Astrocyte (in vitro differentiated cells and primary cell): ENCODE measurements at regions not wholly inside any gene's neighbourhood (a gene's known extent, or its start where the extent isn't known, plus 50 kb on each side); places are given as distances from the start of the nearest gene placed in this dataset.

Experiments
- DNase-seq: peaks from one replicate; pipeline ENCODE4 v3.0.0-alpha.2; 2010; ENCODE audit warnings: low read depth
- FAIRE-seq: peaks from 2 replicates; lab custom pipeline; 2011; peaks lifted over from hg19 to GRCh38; lab: Jason Lieb, UNC
- H2AFZ ChIP-seq: 2 replicates; pipeline ENCODE4 v1.6.0; 2012; ENCODE audit warnings: low read depth, low read length, inconsistent platforms
- H3K27ac ChIP-seq: 2 replicates; pipeline ENCODE4 v1.5.1; 2011; ENCODE audit warnings: low read depth, low read length, inconsistent platforms
- H3K27me3 ChIP-seq: 2 replicates; pipeline ENCODE4 v1.6.0; 2011; ENCODE audit warnings: low read length, inconsistent platforms; ENCODE audit not compliant: insufficient read depth
- H3K36me3 ChIP-seq: 2 replicates; pipeline ENCODE4 v1.5.1; 2011; ENCODE audit warnings: low read length, inconsistent platforms; ENCODE audit not compliant: insufficient read depth
- H3K4me1 ChIP-seq: 2 replicates; pipeline ENCODE4 v1.5.1; 2011; ENCODE audit warnings: low read length, inconsistent platforms; ENCODE audit not compliant: insufficient read depth
- H3K4me2 ChIP-seq: 2 replicates; pipeline ENCODE4 v1.6.0; 2012; ENCODE audit warnings: low read length, inconsistent platforms
- H3K4me3 ChIP-seq: 2 replicates; pipeline ENCODE4 v1.5.1; 2011; ENCODE audit warnings: low read depth, mild to moderate bottlenecking, low read length, inconsistent platforms; ENCODE audit not compliant: insufficient read depth
- H3K79me2 ChIP-seq: 2 replicates; pipeline ENCODE4 v1.6.0; 2012; ENCODE audit warnings: mild to moderate bottlenecking, low read length, inconsistent platforms; ENCODE audit not compliant: insufficient read depth
- H3K9ac ChIP-seq: 2 replicates; pipeline ENCODE4 v1.6.0; 2012; ENCODE audit warnings: mild to moderate bottlenecking, low read length, inconsistent platforms
- H3K9me3 ChIP-seq: 2 replicates; pipeline ENCODE4 v1.5.1; 2012; ENCODE audit warnings: low read depth, mild to moderate bottlenecking, low read length, inconsistent platforms; ENCODE audit not compliant: insufficient read depth
- H4K20me1 ChIP-seq: 2 replicates; pipeline ENCODE4 v1.6.0; 2012; ENCODE audit warnings: low read length, inconsistent platforms; ENCODE audit not compliant: insufficient read depth
- H3K27ac Mint-ChIP-seq: one replicate; pipeline ENCODE4 v1.8.0; 2021; ENCODE audit warnings: mild to moderate bottlenecking, mixed read lengths; ENCODE audit not compliant: unreplicated experiment
- H3K27me3 Mint-ChIP-seq: one replicate; pipeline ENCODE4 v1.8.0; 2021; ENCODE audit warnings: low read depth, mixed read lengths; ENCODE audit not compliant: unreplicated experiment
- H3K36me3 Mint-ChIP-seq: one replicate; pipeline ENCODE4 v1.8.0; 2021; ENCODE audit warnings: low read depth, mixed read lengths; ENCODE audit not compliant: unreplicated experiment
- H3K4me1 Mint-ChIP-seq: one replicate; pipeline ENCODE4 v1.8.0; 2021; ENCODE audit warnings: low read depth, mixed read lengths; ENCODE audit not compliant: unreplicated experiment
- H3K4me3 Mint-ChIP-seq: one replicate; pipeline ENCODE4 v1.8.0; 2021; ENCODE audit warnings: mild to moderate bottlenecking, moderate library complexity, mixed read lengths; ENCODE audit not compliant: unreplicated experiment
- H3K9me3 Mint-ChIP-seq: one replicate; pipeline ENCODE4 v1.8.0; 2021; ENCODE audit warnings: mild to moderate bottlenecking, mixed read lengths; ENCODE audit not compliant: unreplicated experiment
- EZH2 ChIP-seq: IDR thresholded peaks from 2 replicates; pipeline ENCODE4 v1.6.1; 2012; ENCODE audit warnings: mild to moderate bottlenecking, low read length, inconsistent platforms; ENCODE audit not compliant: insufficient read depth
- TF ChIP-seq, protein P1 (sequence below): IDR thresholded peaks from 2 replicates; pipeline ENCODE4 v1.5.1; 2011; ENCODE audit warnings: low read depth, mild to moderate bottlenecking, inconsistent platforms, low read length, moderate library complexity; ENCODE audit not compliant: insufficient read depth

DNA sequence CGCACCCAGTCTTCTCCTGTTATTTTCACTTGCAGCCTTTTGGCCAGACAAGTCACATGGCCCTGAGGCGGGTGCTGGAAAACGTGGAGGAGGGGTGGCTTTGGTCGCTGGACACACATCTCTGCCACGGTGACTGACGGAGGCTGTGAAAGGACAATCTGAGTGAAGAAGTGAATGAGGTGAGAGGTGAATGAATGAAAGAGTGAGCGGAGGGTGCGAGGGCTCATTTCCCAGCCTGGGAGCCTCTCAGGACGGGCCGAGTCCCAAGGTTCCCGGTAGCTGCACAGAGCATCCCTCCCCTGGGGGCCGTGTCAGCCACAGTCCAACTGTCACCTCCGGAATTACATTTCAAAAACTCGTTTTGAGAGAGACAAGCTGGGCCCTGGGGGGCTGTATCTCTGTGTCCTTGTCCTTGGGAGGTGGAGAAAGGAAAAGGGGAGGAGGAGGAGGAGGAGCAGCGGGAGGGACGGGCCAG is 89.6 kb downstream of the UBIAD1 start:
- no peaks in the 10 kb centered on the region for H3K9me3 ChIP-seq
- FAIRE-seq (no peak), DNase-seq (no peak)
- no peaks in the 10 kb centered on the region for H3K4me1 Mint-ChIP-seq
- H3K36me3 ChIP-seq, result no peaks in the 10 kb centered on the region
- no peaks in the 10 kb centered on the region for H4K20me1 ChIP-seq
- H3K4me3 Mint-ChIP-seq, result no peak overlapping the region
- peaks cover 47% of the 10 kb centered on the region for H3K27me3 Mint-ChIP-seq
- no peaks in the 10 kb centered on the region for H3K4me1 ChIP-seq
- no peak for TF ChIP-seq EZH2
- TF ChIP-seq, protein P1, sequence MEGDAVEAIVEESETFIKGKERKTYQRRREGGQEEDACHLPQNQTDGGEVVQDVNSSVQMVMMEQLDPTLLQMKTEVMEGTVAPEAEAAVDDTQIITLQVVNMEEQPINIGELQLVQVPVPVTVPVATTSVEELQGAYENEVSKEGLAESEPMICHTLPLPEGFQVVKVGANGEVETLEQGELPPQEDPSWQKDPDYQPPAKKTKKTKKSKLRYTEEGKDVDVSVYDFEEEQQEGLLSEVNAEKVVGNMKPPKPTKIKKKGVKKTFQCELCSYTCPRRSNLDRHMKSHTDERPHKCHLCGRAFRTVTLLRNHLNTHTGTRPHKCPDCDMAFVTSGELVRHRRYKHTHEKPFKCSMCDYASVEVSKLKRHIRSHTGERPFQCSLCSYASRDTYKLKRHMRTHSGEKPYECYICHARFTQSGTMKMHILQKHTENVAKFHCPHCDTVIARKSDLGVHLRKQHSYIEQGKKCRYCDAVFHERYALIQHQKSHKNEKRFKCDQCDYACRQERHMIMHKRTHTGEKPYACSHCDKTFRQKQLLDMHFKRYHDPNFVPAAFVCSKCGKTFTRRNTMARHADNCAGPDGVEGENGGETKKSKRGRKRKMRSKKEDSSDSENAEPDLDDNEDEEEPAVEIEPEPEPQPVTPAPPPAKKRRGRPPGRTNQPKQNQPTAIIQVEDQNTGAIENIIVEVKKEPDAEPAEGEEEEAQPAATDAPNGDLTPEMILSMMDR, result no peak
- H3K27me3 ChIP-seq, result no peaks in the 10 kb centered on the region
- H3K79me2 ChIP-seq, result no peaks in the 10 kb centered on the region
- H3K9ac ChIP-seq, result no peak overlapping the region
- no peak overlapping the region for H3K4me3 ChIP-seq
- H3K4me2 ChIP-seq, result no peak overlapping the region
- H2AFZ ChIP-seq, result no peak overlapping the region
- no peak overlapping the region for H3K27ac Mint-ChIP-seq
- no peaks in the 10 kb centered on the region for H3K36me3 Mint-ChIP-seq
- no peak overlapping the region for H3K27ac ChIP-seq
- peaks cover 3% of the 10 kb centered on the region for H3K9me3 Mint-ChIP-seq

DNA sequence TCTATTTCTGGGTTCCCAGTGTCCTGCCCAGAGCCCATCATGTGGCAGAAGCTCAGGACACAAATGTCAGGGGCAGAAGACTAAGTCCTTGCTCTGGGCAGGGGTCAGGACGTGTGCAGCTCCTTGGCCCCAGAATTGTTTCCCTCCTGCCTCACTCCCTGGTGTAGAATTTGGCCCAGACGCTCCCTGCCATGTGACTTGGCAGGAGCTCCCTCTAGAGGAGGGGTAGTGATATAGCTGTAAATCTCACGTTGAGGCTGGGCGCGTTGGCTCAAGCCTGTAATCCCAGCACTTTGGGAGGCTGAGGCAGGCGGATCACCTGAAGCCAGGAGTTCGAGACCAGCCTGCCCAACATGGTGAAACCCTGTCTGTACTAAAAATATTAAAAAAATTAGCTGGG is 91.2 kb downstream of the UBIAD1 start:
- TF ChIP-seq, protein P1, result no peak
- no peak for TF ChIP-seq EZH2
- H3K4me3 ChIP-seq, result no peak overlapping the region
- H3K27me3 Mint-ChIP-seq, result peaks cover 36% of the 10 kb centered on the region
- no peak overlapping the region for H3K27ac ChIP-seq
- no peaks in the 10 kb centered on the region for H3K36me3 ChIP-seq
- H3K9me3 Mint-ChIP-seq, result peaks cover 3% of the 10 kb centered on the region
- H3K36me3 Mint-ChIP-seq, result no peaks in the 10 kb centered on the region
- no peak overlapping the region for H3K4me3 Mint-ChIP-seq
- H3K79me2 ChIP-seq, result no peaks in the 10 kb centered on the region
- H3K9me3 ChIP-seq, result no peaks in the 10 kb centered on the region
- H4K20me1 ChIP-seq, result no peaks in the 10 kb centered on the region
- no peak for DNase-seq
- no peak overlapping the region for H3K27ac Mint-ChIP-seq
- H2AFZ ChIP-seq, result no peak overlapping the region
- H3K27me3 ChIP-seq, result no peaks in the 10 kb centered on the region
- no peak overlapping the region for H3K4me2 ChIP-seq
- FAIRE-seq, result no peak
- H3K4me1 Mint-ChIP-seq, result no peaks in the 10 kb centered on the region
- H3K4me1 ChIP-seq, result no peaks in the 10 kb centered on the region
- no peak overlapping the region for H3K9ac ChIP-seq

DNA sequence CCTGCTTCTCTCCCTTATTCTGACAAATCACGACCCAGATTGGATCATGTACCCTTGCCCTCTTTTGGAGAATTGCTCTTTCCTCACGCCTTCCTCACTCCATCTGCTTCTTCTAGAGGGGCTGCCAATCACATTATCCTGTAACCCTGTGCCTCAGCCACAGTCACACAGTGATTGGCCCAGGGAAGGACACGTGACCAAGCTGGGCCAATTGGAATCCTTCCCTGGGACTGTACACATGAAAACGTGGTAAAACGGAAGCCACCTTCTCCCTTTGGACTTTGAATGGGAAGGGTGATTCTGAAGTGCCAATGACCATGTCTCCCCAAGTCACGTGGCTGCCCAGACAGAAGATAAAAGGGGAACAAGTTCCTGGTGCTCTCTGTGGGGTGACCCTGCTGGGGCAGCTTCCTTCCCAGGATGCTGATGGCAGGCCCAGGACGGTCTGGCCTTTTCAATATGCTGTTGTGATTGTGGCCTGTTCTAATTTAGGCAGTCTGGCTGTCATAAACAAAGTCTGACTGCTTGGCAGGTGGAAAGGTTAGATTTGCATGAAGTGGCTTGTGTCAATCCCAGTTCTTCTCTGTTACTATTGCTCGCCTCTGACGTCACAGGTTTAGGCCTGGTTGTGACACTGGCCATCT is 92.9 kb downstream of the UBIAD1 start:
- TF ChIP-seq, protein P1, result no peak
- no peak for TF ChIP-seq EZH2
- Mint-ChIP-seq H3K9me3 (no peaks in the 10 kb centered on the region), H3K27ac (no peak overlapping the region), H3K36me3 (no peaks in the 10 kb centered on the region), H3K4me3 (no peak overlapping the region), H3K4me1 (no peaks in the 10 kb centered on the region), H3K27me3 (peaks cover 33% of the 10 kb centered on the region)
- Histone ChIP-seq H3K4me2 (no peak overlapping the region), H3K36me3 (no peaks in the 10 kb centered on the region), H3K79me2 (no peaks in the 10 kb centered on the region), H3K27me3 (no peaks in the 10 kb centered on the region), H3K9me3 (no peaks in the 10 kb centered on the region), H3K4me1 (no peaks in the 10 kb centered on the region), H2AFZ (no peak overlapping the region), H3K4me3 (no peak overlapping the region), H3K9ac (no peak overlapping the region), H4K20me1 (no peaks in the 10 kb centered on the region), H3K27ac (no peak overlapping the region)
- DNase-seq, result no peak
- no peak for FAIRE-seq
